Upper lobe of right lung (tissue), 1 donor: ENCODE measurements at regions not wholly inside any gene's neighbourhood (a gene's known extent, or its start where the extent isn't known, plus 50 kb on each side); places are given as distances from the start of the nearest gene placed in this dataset.

ENCODE experiments used
- ATAC-seq: fragments of 200-7000 bp; cut with Tn5 transposase; one replicate; pipeline ENCODE4 v1.9.1; 2020; ENCODE audit warnings: mild to moderate bottlenecking, moderate library complexity
- DNase-seq: peaks from one replicate; pipeline ENCODE4 v3.0.0-alpha.2; 2020
- H3K27ac ChIP-seq: fragments of 200-600 bp; one replicate; pipeline ENCODE4 v1.8.0; 2022
- H3K27me3 ChIP-seq: fragments of 200-600 bp; one replicate; pipeline ENCODE4 v1.8.0; 2022; ENCODE audit warnings: mild to moderate bottlenecking
- H3K36me3 ChIP-seq: fragments of 200-600 bp; one replicate; pipeline ENCODE4 v1.8.0; 2022
- H3K4me1 ChIP-seq: fragments of 200-600 bp; one replicate; pipeline ENCODE4 v1.8.0; 2022
- H3K4me3 ChIP-seq: fragments of 200-600 bp; one replicate; pipeline ENCODE4 v1.8.0; 2022; ENCODE audit warnings: mild to moderate bottlenecking
- H3K9me3 ChIP-seq: fragments of 200-600 bp; one replicate; pipeline ENCODE4 v1.8.0; 2022
- CTCF ChIP-seq: fragments of 200-600 bp; IDR thresholded peaks from one replicate; pipeline ENCODE4 v1.8.0; 2022; ENCODE audit warnings: antibody characterized with exemption
- intact Hi-C: fragments of 100-400 bp; cut with DNase I; formaldehyde crosslinking; loops from one replicate; pipeline ENCODE4 v1.11.0; 2022
- donor health status: DM: no; HTN: yes; CAD: no; lungs with severe emphysema.

GRCh38 chr4:57214654-57215411 is 104.6 kb upstream of the IGFBP7 start:
- Histone ChIP-seq H3K27me3 (no peaks in the 10 kb centered on the region), H3K4me3 (no peak overlapping the region), H3K4me1 (no peaks in the 10 kb centered on the region), H3K27ac (no peak overlapping the region), H3K36me3 (no peaks in the 10 kb centered on the region), H3K9me3 (no peaks in the 10 kb centered on the region)
- ATAC-seq (no peak), DNase-seq (no peak)
- no peak for TF ChIP-seq CTCF
- intact Hi-C loops = no loop called here

DNA sequence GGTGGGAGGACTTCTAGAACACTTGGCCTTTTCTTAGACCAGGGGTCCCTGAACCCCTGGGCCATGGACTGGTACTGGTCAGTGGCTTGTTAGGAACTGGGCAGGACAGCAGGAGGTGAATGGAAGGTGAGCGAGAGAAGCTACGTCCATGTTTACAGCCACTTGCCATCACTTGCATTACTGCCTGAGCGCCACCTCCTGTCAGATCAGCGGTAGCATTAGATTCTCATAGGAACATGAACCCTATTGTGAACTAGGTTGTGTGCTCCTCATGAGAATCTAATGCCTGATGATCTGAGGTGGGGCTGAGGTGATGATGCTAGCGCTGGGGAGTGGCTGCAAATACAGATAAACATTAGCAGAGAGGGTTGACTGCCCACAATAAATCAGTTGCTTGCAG is 100.9 kb upstream of the IGFBP7 start:
- Histone ChIP-seq H3K4me1 (no peaks in the 10 kb centered on the region), H3K36me3 (no peaks in the 10 kb centered on the region), H3K27me3 (no peaks in the 10 kb centered on the region), H3K9me3 (no peaks in the 10 kb centered on the region), H3K4me3 (no peak overlapping the region), H3K27ac (no peak overlapping the region)
- ATAC-seq = no peak
- no peak for TF ChIP-seq CTCF
- intact Hi-C loops = no loop called here
- DNase-seq = no peak

DNA sequence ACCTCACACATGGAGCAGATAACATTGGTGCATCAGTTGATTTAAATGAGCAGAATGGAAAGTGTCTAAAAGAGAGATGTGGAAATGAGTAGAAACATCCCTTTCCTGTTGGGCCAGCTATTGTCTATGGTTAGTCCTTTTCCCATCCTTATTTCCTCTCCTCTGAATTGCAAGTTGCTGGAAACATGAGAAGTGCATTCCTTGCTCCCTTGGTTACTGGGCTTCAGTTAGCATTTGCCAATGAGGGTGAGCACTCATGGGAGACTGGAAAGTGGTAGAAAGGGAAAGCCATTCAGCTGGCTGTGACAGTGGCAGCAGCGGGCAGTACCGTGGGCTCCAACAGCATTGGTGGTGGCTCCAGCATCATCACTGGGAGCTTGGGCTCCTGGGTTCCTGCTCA is 96.0 kb upstream of the IGFBP7 start:
- no peak for ATAC-seq
- no peak for TF ChIP-seq CTCF
- no peaks in the 10 kb centered on the region for H3K27me3 ChIP-seq
- H3K36me3 ChIP-seq = no peaks in the 10 kb centered on the region
- H3K9me3 ChIP-seq = no peaks in the 10 kb centered on the region
- DNase-seq = no peak
- intact Hi-C loops = no loop called here
- no peak overlapping the region for H3K4me3 ChIP-seq
- H3K27ac ChIP-seq = no peak overlapping the region
- H3K4me1 ChIP-seq = no peaks in the 10 kb centered on the region

DNA sequence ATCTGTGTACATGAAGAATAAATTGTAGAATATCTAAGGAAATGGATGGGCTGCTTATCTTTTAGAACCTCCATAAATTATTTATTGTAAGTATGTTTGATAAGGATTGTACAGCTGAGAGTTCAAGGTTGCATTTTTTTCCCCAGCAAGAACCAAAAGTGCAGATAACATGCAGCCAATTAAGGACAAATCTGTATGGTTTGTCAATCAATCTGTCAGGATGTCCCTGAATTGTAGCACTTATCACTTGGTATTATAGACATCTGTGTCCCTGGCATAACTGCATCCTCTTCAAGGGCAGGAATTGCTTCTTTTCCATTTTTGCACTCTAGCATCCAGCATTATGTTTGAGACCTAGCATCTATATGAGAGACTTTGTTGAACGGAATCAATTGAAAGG is 95.4 kb upstream of the IGFBP7 start:
- Histone ChIP-seq H3K27me3 (no peaks in the 10 kb centered on the region), H3K36me3 (no peaks in the 10 kb centered on the region), H3K27ac (no peak overlapping the region), H3K4me1 (no peaks in the 10 kb centered on the region), H3K4me3 (no peak overlapping the region), H3K9me3 (no peaks in the 10 kb centered on the region)
- no peak for DNase-seq
- no peak for ATAC-seq
- TF ChIP-seq CTCF = no peak
- intact Hi-C loops = no loop called here

GRCh38 chr4:57200799-57201327 is 90.7 kb upstream of the IGFBP7 start:
- ATAC-seq = no peak
- DNase-seq = no peak
- no peaks in the 10 kb centered on the region for H3K36me3 ChIP-seq
- H3K9me3 ChIP-seq = no peaks in the 10 kb centered on the region
- no peaks in the 10 kb centered on the region for H3K4me1 ChIP-seq
- no peak overlapping the region for H3K27ac ChIP-seq
- TF ChIP-seq CTCF = no peak
- intact Hi-C loops = no loop called here
- no peaks in the 10 kb centered on the region for H3K27me3 ChIP-seq
- H3K4me3 ChIP-seq = no peak overlapping the region
